ENCODE measurements at regions not wholly inside any gene's neighbourhood (a gene's known extent, or its start where the extent isn't known, plus 50 kb on each side); places are given as distances from the start of the nearest gene placed in this dataset.
"Not testable (repeated sequence)": the region's sequence is repeated elsewhere in the genome, so short reads cannot be mapped to it uniquely, and the experiment has no call there.

DNA sequence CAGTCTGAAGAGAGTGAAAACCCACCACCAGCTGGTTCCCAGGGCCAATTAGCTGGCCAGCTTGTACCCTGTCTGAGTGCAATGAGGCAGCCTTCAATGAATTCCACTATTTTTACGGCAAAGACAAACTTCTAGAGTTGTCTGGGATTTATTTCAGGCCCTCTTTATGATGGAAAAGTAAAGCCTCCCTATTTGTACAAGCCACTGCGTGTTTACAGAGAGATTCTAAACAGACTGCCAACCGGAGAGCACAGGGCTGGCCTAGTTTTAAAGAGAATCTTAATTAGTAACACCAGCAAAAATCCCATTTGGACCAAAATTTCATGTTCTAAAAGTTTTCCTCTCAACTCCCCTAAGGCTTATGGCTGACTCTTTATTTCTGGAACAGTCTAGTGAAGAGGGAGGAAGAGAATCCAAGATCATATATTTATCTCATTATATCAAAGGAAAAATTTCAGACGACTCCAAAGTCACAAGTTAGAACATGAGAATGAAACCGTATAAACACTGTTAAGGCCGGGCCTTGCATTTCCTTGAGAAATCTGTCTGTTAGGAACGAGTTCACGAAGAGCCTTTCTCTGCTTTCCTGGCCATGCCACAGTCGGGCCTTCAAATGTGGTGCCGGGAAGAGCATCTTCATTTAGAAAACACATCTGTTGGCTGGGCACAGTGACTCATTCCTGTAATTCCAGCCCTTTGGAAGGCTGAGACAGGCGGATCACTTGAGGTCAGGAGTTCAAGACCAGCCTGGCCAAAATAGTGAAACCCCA lies 724.6 kb upstream of the NRP1 start:
- DNase-seq, result no peak

DNA sequence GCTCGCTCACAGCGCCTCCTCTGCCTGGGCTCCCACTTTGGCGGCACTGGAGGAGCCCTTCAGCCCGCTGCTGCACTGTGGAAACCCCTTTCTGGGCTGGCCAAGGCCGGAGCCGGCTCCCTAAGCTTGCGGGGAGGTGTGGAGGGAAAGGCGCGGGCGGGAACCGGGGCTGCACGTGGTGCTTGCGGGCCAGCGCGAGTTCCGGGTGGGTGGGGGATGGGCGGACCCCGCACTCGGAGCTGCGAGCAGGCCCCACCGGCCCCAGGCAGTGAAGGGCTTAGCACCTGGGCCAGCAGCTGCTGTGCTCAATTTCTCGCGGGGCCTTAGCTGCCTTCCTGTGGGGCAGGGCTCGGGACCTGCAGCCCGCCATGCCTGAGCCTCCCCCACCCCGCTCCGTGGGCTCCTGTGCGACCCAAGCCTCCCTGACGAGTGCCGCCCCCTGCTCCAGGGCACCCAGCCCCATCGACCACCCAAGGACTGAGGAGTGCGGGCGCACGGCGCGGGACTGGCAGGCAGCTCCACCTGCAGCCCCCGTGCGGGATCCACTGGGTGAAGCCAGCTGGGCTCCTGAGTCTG lies 721.0 kb upstream of the NRP1 start:
- DNase-seq, result not testable (repeated sequence)

DNA sequence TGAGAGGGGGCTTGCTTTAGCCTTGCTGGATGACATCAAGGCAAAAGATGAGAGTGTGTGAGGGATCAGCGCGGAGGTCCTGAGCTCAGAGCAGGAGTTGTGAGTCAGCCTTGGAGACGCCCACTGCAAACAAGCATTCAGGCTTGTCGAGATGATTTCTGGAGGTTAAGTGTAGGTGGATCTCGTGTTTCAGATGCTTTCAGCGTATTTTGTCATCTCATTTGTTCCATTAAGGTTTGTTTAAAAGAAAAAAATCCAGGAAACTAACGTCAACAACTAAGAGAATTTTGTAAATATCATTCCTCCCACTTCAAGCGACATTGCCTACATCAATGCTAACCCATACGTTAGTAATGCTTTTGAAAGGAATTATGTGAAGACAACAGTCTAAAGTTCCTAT lies 715.4 kb upstream of the NRP1 start:
- DNase-seq, result peak; percentile 15

DNA sequence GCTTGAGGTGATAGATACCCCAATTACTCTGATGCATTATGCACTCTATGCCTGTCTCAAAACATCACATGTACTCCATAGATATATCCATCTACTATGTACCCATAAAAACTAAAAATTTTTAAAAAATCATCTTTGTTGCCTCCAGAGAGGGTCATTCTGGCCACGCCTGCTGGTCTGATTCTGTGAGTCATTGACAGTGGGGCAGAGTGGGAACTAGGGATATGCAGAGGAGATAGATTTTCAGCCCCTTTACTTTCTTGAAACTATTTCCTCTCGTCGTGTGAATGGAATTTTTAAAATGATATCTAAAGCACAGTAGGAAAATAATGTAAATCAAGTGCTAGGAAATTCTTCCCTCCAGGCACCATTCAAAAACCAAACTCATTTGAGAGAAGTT lies 715.0 kb upstream of the NRP1 start:
- peak; percentile 35 for DNase-seq

DNA sequence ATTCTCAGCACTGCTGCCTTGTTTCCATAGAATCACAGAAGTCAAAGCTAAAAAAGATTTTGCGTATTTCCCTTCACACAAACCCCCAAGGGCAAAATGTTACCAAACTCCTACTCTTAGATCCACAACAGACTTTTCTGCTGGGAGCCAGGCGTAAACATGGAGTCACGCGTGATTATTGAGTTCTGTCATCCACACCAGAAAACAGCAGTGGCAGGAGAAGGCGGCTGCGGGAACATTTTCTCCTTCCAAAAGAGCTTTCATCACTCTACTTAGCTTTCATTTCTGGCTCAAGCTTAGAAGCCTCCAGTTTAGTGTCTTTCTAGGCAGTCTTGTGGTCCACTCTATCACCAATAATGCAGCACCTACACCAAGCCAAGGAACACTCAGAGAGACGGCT lies 712.9 kb upstream of the NRP1 start:
- no peak for DNase-seq

DNA sequence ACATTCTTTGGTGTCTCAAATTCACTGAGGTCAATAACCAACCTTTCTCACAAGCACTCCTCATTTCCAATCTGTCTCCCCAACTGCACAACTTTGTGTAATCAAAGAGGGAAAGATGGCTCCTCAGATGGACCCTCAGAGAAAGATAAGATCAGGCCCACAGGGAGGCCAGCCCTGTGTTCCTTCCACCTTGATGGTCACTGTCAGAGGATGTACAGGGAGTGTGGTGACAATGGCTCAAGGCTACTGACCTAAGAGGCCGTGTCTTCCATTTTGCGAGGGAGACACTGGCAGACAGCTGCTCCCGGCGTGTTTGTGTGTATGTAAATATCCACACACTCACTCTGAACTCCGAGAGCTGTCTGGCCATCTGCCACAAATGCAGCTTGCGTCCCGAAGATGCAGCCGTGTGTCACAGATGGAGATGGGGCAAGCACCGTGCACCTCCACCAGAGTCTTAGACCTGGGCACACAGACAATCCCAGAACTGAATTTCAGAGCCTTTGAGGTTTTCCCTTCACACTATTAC lies 712.1 kb upstream of the NRP1 start:
- no peak for DNase-seq

DNA sequence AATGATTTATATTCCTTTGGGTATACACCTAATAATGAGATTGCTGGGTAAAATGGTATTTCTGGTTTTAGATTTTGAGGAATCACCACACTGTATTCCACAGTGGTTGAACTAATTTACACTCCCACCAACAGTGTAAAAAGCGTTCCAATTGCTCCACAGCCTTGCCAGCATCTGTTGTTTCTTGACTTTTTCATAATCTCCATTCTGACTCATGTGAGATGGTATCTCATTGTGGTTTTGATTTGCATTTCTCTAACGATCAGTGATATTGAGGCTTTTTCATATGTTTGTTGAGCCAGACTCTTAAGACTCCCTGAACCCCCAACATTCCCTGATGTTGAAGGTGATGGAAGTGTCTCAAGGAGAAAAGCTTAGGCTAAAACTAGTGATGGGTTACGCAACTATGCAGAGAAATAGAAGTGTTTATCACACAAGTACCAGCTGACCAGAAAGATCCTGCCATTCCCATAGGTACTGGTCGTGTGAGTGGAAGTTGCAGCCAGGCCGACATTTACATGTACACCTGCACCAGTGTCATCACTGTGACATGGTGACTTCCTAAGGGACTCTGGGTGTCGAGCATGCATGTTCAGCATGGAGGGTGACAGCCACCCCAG lies 711.2 kb upstream of the NRP1 start:
- no peak for DNase-seq

DNA sequence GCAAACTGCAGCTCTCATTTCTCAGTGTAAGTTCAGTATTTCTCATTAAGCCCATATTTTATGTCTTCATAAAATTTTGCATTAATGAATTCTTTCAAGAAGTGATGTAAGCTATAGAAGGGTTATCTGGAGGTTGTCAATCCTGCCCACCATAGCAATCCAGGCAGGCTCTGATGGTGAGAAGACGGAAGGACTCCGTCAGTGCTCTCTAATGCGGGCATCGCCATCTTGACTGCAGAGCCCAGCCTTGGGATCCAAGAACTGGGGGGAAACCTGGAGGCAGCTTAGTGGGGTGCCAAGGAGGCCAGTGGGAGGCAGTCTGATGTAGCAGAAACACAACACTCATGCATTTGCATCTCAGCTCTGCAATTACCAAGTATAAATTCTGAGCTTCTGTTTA lies 707.4 kb upstream of the NRP1 start:
- no peak for DNase-seq

DNA sequence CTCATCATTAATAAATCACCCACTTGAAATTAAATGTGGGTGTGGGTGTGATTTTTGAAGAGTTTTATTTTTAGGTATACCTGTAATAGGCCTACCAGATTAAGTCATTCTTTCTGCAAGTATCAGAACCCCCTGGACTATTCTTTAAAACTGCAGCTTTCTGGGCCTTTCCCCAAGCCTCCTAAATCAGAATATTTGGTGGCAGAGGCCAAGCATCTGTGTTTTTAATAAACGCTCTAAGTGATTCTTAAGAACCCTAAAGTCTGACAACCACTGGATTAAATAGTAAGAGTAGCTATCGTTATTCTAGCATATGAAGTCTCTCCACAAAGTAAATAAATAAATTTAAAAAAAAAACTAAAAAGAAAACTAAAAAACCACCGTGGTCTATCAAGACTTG lies 703.0 kb upstream of the NRP1 start:
- DNase-seq, result no peak

DNA sequence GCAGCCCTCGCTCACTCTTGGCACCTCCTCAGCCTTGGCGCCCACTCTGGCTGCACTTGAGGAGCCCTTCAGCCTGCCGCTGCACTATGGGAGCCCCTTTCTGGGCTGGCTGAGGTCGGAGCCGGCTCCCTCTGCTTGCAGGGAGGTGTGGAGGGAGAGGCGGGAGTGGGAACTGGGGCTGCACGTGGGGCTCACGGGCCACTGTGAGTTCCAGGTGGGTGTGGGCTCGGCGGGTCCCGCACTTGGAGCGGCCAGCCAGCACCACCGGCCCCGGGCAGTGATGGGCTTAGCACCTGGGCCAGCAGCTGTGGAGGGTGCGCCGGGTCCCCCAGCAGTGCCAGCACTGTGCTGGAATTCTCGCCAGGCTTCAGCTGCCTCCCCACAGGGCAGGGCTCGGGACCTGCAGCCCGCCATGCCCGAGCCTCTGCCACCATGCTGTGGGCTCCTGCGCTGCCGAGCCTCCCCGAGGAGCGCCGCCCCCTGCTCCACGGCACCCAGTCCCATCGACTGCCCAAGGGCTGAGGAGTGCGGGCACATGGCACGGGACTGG lies 700.8 kb upstream of the NRP1 start:
- not testable (repeated sequence) for DNase-seq

DNA sequence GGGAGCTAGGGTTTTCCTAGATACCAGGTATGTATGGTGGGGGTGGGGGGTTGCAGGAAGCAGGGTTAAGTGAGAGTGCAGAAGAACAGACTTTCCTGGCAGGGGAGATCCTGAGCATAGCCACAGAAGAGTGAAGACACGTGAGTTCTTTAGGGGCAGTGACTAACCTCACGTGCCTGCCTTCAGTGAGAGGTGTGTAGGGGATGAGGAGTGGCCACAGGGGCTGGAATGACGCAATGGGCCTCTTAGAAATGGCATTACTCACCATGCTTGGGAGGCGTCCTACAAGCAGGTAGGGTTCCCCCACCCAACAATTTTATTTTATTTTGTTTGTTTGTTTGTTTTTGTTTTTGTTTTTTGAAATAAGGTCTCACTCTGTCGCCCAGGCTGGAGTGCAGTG lies 698.6 kb upstream of the NRP1 start:
- DNase-seq, result no peak

DNA sequence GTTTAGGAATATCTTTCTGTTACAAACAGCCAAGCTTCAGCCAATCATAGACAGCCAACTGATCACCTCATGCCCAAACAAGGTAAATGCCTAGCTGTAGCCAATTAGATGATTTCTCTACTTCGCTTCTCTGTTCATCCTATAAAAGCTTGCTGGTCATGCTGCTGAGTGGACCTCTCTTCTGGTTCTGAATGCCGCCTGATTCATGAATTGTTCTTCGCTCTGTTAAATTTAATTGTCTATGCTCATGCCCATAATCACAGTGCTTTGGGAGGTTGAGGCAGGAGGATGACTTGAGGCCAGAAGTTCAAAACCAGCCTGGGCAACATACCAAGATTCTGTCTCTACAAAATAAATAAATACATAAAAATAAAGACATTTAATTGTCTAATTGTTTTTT lies 698.1 kb upstream of the NRP1 start:
- DNase-seq, result no peak

DNA sequence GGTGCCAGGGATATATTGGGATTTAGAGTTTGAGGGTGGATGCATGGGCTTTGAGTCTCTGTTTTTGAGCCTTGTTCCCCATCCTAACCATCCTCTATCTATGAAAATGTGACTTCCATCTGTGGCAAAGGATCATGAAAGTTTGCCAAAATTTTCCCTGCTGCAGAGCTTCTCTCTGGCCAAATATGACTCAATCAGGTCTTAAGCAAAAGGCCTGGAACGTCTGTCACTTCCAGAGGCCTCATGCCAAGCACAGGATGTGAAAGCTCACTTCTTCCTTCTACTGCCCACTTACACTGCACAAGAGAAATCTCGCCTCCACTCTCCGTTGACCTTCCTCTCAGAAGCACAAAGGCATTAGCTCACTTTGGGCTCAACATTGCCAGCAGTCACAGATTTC lies 696.9 kb upstream of the NRP1 start:
- DNase-seq, result peak; percentile 30

DNA sequence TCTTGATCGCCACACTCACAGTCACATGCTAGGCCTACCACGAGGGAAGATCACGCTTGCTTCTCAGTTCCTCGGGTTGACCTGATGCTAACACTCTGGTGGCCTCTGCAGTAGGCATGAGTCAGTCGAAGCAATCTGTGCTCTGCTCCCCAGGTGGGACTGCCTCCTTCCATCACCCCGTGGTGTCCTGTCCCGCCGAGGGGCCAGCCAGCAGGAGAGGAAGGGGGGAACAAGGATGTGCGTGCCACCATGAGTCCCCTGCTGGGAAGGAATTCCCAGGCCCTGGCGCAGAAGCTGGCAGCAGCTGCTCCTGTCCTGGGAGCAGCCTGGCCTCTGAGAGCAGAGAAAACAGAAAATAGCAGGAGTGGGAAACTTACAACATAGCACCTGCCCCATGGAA lies 695.0 kb upstream of the NRP1 start:
- no peak for DNase-seq

DNA sequence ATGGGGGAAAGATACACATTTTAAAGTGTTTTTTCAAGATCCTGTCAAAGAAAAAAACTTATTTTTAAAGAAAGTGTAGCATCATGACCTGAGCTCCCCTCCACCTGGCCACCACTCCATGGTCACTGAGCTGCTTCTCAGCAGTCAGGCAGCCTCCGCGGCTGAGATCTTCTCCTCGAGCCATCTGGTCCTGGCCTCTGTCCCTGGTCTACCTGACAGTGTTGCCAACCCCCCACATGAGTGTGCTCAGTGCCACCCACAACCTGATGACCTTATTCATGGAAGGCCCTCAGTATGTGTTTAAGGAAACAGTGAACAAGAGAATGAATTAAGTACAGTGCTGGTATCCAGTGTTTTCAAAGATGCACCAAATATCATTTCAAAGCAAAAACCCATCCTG lies 694.5 kb upstream of the NRP1 start:
- no peak for DNase-seq

DNA sequence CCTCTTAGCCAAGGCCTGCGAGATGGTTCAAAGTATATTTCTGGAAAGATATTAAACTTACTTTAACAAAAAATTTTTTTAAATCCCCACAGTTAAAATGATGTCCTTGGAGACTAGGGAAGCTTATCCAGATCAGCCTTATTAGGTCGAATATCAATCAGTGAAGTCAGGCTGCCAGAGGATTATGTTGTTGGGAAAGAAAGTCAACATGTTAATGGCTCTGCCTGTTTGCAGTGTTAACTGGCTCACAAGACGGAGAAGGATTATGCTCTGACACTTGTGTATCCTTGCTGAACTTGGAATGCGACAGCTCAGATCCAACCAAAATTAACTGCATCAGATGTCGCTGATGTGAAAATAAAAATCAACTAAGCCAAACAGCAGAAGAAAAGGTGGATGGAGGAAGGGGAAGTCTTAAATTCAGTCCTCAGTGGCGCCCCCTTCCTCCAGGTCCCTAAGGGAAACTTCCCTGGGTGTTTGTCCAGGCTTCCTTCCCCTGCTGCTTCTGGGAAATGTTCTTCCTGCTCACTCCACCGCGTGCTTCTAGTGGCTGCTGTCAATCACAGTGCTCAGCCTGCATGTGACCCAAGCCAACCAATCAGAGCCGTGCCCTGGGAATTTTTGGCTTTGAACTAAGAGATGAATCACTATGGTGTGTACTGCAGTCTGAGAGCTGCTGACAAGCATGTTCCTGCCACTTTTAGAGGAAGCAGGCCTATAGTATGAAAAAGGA lies 690.4 kb upstream of the NRP1 start:
- no peak for DNase-seq

DNA sequence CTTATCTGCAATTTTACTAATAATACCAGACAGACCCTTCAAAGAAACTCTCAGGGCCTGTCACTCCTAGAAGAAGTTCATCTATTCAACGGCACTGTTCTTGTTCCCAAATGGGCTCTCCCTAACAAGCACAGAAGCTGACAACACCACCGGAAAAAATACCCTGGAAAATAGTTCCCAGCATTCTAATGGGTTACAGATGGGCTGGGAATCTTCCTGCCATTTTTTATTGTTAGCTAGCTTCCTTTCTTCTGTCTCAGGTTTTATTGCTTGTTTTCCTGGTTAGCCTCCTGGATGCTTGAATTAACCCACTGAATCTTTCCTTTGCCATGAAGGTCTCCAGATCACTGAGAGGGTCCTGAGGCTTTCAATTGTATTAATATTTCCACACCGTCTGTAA lies 689.8 kb upstream of the NRP1 start:
- DNase-seq, result no peak

DNA sequence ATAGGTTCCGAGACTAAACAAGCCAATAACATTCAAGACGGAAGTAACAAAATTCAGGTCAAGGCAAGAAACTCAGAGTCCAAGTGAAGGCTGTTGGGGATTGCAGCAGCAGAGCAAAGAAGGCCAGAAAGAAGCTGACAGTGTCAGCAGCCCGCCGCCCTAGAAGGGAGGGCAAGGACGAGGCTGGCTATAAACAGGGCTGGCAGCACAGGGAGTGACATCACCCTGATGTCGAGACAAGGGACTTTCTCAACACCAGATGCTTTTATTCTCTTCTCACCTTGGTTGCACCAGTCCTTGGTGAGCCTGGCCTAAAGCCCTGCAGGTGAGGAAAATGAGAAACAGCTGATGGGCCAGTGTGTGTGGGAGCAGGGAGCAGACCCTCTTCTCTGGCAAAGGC lies 687.7 kb upstream of the NRP1 start:
- DNase-seq, result no peak

DNA sequence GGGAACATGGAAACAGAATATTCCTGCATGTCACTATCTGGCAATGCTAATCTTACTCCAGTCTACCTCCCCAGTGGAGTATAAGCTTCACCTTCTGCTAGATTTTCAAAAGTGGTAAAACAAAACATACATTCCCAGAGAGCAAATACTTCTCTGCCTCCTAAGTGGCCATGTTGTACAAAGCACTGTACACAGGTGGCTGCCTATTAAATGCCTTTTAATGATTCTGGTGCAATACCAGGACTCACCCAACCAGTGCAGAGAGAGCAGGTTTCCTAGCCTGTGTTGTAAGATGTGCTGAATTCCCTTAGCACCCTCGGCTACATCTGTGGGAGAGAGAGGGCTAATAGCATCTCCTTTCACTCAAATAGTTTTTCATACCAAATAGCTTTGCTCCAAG lies 684.3 kb upstream of the NRP1 start:
- DNase-seq, result no peak

DNA sequence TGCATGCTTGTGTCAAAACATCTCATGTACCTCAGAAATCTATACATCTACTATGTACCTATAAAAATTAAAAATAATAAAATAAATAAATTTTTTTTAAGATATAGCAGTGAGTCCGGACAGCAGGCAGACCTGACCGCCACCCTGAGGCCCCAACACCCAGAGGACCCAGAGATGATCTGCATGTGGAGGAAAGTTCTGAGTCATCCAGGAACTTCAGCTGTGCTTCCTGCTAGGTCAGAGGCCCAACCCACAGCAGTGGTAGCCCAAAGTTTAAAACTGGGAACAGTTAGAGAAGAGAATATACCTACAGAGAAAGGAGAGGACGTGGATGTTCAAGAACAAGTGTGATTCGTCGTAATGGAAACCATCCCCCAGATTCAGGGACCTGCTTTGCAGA lies 683.7 kb upstream of the NRP1 start:
- DNase-seq, result no peak

DNA sequence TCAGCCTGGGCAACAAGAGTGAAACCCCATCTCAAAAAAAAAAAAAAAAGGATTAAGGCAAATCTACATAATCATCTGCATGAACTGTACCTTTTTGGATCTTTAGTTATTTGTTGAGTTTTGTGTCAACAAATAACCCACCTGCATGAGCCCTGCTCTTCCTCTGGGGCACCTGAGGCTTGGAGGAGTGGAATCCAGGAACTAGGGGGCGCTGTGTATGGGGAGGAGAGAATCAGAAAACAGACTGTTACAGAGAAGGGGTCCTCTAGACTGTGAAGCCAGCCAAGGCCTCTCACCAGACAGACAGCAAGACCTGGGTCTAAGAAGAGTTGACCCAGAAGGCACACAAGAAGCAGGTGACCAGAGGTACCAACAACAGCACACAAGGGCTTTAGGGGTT lies 682.8 kb upstream of the NRP1 start:
- DNase-seq, result no peak

DNA sequence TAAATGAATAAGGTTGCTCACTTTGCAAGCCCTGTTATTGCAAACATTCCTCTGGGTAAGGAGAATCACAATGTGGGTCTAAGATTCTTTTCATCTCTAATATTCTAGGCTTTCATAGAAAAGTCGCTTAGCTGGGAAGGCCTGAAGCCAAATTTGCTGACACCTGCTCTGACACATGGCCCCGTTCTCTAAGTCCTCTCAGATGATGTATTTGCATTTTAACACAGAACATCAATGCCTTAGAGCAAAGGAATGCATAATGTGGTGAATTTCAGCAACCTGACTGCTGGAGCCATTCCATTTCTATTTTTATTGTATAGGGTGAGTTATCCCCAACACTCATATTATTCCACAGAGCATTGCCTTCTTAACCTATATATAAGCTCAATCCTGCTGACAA lies 682.1 kb upstream of the NRP1 start:
- DNase-seq, result no peak

DNA sequence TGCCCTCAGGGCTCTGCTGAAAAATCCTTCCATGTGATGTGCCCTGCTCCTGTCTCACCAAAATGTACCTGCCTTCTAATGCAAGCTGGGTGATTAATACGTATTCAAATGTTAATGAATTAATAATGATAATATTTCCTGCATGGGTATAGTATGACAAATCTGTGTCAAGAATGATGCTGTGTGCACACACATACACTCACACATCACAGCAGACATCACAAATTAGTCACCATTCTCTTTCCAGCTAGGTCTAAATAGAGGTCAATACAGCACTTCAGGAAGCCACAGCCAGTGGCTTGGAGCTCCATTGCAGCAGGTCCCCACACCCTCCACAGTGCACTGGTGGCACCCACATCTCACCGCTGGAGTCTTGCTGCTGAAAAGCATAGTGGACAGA lies 681.2 kb upstream of the NRP1 start:
- no peak for DNase-seq

All from fibroblast of skin of back (primary cell).